ENCODE measurements at regions not wholly inside any gene's neighbourhood (a gene's known extent, or its start where the extent isn't known, plus 50 kb on each side); places are given as distances from the start of the nearest gene placed in this dataset.

DNA sequence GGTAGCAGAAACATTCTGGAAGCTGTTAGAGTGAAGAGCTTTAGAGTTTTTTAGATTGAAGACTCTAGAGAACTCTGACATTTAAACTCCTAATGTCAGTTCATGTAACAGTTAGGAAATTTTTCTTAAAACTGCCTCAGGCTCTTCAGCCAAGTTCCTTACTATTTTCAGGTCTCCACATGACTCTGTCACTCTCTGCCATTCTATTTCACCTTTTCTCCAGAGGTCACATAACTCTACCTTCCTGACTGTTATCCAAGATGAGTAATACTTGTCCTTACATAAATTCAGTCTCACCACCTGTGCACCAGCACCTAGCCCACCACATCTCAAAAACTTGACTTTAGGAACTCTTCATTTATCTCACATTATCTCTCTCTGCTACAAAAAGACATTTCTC lies 347.1 kb upstream of the CA10 start:
- H3K4me2 ChIP-seq (ENCODE audit: extremely low read depth, insufficient read depth, low read length), result no peak overlapping the region
- H3K9me3 ChIP-seq (ENCODE audit: control insufficient read depth, insufficient read depth, low read depth, low read length), result no peaks in the 10 kb centered on the region
- H3K27me3 ChIP-seq (ENCODE audit: control insufficient read depth, insufficient read depth, low read length), result no peaks in the 10 kb centered on the region
- TF ChIP-seq, protein P1, sequence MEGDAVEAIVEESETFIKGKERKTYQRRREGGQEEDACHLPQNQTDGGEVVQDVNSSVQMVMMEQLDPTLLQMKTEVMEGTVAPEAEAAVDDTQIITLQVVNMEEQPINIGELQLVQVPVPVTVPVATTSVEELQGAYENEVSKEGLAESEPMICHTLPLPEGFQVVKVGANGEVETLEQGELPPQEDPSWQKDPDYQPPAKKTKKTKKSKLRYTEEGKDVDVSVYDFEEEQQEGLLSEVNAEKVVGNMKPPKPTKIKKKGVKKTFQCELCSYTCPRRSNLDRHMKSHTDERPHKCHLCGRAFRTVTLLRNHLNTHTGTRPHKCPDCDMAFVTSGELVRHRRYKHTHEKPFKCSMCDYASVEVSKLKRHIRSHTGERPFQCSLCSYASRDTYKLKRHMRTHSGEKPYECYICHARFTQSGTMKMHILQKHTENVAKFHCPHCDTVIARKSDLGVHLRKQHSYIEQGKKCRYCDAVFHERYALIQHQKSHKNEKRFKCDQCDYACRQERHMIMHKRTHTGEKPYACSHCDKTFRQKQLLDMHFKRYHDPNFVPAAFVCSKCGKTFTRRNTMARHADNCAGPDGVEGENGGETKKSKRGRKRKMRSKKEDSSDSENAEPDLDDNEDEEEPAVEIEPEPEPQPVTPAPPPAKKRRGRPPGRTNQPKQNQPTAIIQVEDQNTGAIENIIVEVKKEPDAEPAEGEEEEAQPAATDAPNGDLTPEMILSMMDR (conservative IDR thresholded peaks at IDR 0.05 in 1 of 2, IDR thresholded peaks at IDR 0.05 in 1 of 2; ENCODE audit: low read depth in 1 of 2, low read length in 2 of 2), result no peak
- no peak for TF ChIP-seq EZH2 (IDR thresholded peaks at IDR 0.05; ENCODE audit: low read length, missing control alignments)
- H3K27ac ChIP-seq (ENCODE audit: insufficient read depth, low read length), result no peak overlapping the region
- no peaks in the 10 kb centered on the region for H4K20me1 ChIP-seq (ENCODE audit: control insufficient read depth, extremely low read depth, insufficient read depth, low read length)
- no peak overlapping the region for H3K9ac ChIP-seq (ENCODE audit: insufficient read depth, low read length)
- no peak overlapping the region for H2AFZ ChIP-seq (ENCODE audit: low read length)
- H3K79me2 ChIP-seq (ENCODE audit: control insufficient read depth, insufficient read depth, low read length), result no peaks in the 10 kb centered on the region
- H3K4me1 ChIP-seq (ENCODE audit: control insufficient read depth, extremely low read depth, insufficient read depth, low read length), result no peaks in the 10 kb centered on the region
- DNase-seq (ENCODE audit: low read depth in 2 of 2), result no peak
- H3K36me3 ChIP-seq (ENCODE audit: control insufficient read depth, insufficient read depth, low read length), result no peaks in the 10 kb centered on the region
- no peak overlapping the region for H3K4me3 ChIP-seq (replicated peaks in 1 of 4; ENCODE audit: control extremely low read depth in 1 of 4, insufficient read depth in 1 of 4, low read depth in 3 of 4, low read length in 4 of 4)

DNA sequence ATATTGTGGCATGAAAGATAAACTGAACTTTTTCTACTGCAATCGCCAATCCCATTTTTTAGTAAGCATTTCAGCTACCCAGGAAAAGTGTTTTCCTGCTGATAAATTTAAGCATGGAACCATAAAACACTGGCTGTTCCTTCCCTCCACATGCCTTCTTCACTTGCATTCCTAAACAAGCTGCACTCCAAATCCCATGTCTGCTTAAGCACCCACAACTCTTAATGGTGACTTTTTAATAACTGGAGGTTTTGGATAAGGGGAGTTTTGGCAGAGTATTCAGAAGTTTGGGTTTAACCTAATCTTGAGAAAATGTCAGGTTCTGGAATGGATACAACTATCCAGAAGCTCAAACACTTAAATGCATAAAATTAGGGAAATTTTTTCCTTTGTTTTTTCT lies 345.6 kb upstream of the CA10 start:
- Histone ChIP-seq H3K79me2 (ENCODE audit: control insufficient read depth, insufficient read depth, low read length) (no peaks in the 10 kb centered on the region), H3K36me3 (ENCODE audit: control insufficient read depth, insufficient read depth, low read length) (no peaks in the 10 kb centered on the region), H3K27me3 (ENCODE audit: control insufficient read depth, insufficient read depth, low read length) (no peaks in the 10 kb centered on the region), H3K4me1 (ENCODE audit: control insufficient read depth, extremely low read depth, insufficient read depth, low read length) (no peaks in the 10 kb centered on the region), H3K9me3 (ENCODE audit: control insufficient read depth, insufficient read depth, low read depth, low read length) (no peaks in the 10 kb centered on the region), H3K9ac (ENCODE audit: insufficient read depth, low read length) (no peak overlapping the region), H2AFZ (ENCODE audit: low read length) (no peak overlapping the region), H3K4me3 (replicated peaks in 1 of 4; ENCODE audit: control extremely low read depth in 1 of 4, insufficient read depth in 1 of 4, low read depth in 3 of 4, low read length in 4 of 4) (no peak overlapping the region), H3K4me2 (ENCODE audit: extremely low read depth, insufficient read depth, low read length) (no peak overlapping the region), H3K27ac (ENCODE audit: insufficient read depth, low read length) (no peak overlapping the region), H4K20me1 (ENCODE audit: control insufficient read depth, extremely low read depth, insufficient read depth, low read length) (no peaks in the 10 kb centered on the region)
- TF ChIP-seq EZH2 (IDR thresholded peaks at IDR 0.05; ENCODE audit: low read length, missing control alignments), result no peak
- TF ChIP-seq, protein P1 (conservative IDR thresholded peaks at IDR 0.05 in 1 of 2, IDR thresholded peaks at IDR 0.05 in 1 of 2; ENCODE audit: low read depth in 1 of 2, low read length in 2 of 2), result no peak
- no peak for DNase-seq (ENCODE audit: low read depth in 2 of 2)

DNA sequence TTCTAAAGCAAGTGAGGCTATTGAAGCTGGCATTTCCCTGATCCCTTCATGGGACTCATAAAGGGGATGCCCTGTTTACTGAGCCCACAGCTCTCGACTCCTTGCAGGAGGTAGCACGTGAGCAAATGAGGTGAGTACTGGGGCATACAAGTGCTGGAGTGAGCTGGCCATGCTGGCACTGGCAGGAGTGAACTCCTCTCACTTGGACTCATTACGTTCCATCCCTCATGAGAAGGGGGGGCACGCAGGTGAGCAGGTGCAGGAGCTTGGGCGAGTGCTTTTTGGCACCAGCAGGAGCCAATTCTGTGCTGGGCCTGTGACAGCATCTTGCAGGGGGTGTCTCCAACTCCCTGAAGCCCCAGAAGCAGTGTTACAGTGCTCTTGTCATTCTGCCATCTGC lies 337.1 kb upstream of the CA10 start:
- H4K20me1 ChIP-seq (ENCODE audit: control insufficient read depth, extremely low read depth, insufficient read depth, low read length), result no peaks in the 10 kb centered on the region
- H3K27ac ChIP-seq (ENCODE audit: insufficient read depth, low read length), result no peak overlapping the region
- no peaks in the 10 kb centered on the region for H3K27me3 ChIP-seq (ENCODE audit: control insufficient read depth, insufficient read depth, low read length)
- H3K36me3 ChIP-seq (ENCODE audit: control insufficient read depth, insufficient read depth, low read length), result no peaks in the 10 kb centered on the region
- H3K4me3 ChIP-seq (replicated peaks in 1 of 4; ENCODE audit: control extremely low read depth in 1 of 4, insufficient read depth in 1 of 4, low read depth in 3 of 4, low read length in 4 of 4), result no peak overlapping the region
- no peaks in the 10 kb centered on the region for H3K4me1 ChIP-seq (ENCODE audit: control insufficient read depth, extremely low read depth, insufficient read depth, low read length)
- H3K9me3 ChIP-seq (ENCODE audit: control insufficient read depth, insufficient read depth, low read depth, low read length), result no peaks in the 10 kb centered on the region
- no peaks in the 10 kb centered on the region for H3K79me2 ChIP-seq (ENCODE audit: control insufficient read depth, insufficient read depth, low read length)
- no peak for TF ChIP-seq EZH2 (IDR thresholded peaks at IDR 0.05; ENCODE audit: low read length, missing control alignments)
- TF ChIP-seq, protein P1 (conservative IDR thresholded peaks at IDR 0.05 in 1 of 2, IDR thresholded peaks at IDR 0.05 in 1 of 2; ENCODE audit: low read depth in 1 of 2, low read length in 2 of 2), result no peak
- no peak for DNase-seq (ENCODE audit: low read depth in 2 of 2)
- no peak overlapping the region for H2AFZ ChIP-seq (ENCODE audit: low read length)
- no peak overlapping the region for H3K9ac ChIP-seq (ENCODE audit: insufficient read depth, low read length)
- H3K4me2 ChIP-seq (ENCODE audit: extremely low read depth, insufficient read depth, low read length), result no peak overlapping the region
